SK-MEL-5 (cell line): ENCODE measurements at regions not wholly inside any gene's neighbourhood (a gene's known extent, or its start where the extent isn't known, plus 50 kb on each side); places are given as distances from the start of the nearest gene placed in this dataset.

Experiments used
- DNase-seq: peaks from one replicate; pipeline ENCODE4 v3.0.0-alpha.2; 2016; ENCODE audit warnings: low read depth, low spot score
- in situ Hi-C: cut with HindIII; loops from 2 replicates; pipeline ENCODE4 v1.10.0; 2016; ENCODE audit warnings: low sequenced_read_pairs, high pct_unique_total_duplicates, low pct_unique_long_range_greater_than_20kb

DNA sequence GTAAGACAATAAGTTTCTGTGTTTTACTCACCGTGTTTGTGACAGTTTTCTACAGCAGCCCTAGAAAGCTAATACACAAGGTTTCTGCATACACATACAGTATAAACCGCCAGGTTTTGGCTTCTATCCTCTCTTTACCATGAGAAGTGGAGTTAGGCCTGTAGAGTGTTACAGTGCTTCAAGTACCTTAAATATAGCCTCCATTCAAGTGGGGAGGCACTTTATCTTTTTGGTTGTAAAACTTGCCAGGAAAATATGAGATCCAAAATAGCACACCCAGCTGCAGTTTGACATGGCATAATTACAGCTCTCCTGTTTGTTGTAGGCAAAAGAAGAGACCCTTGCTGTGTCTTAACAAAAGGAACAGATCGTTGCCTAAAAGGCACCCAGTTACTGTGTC lies 90.3 kb upstream of the PTPN3 start:
- DNase-seq, result no peak
- in situ Hi-C loops, result no loop called here

- DNase-seq, result no peak
- in situ Hi-C loops, result no loop called here
These were observed 92.9 kb upstream of the PTPN3 start for GRCh38 chr9:109590966-109591365.

- DNase-seq, result no peak
- in situ Hi-C loops, result no loop called here
These were observed 93.6 kb upstream of the PTPN3 start for GRCh38 chr9:109591691-109592090.

- in situ Hi-C loops, result no loop called here
- no peak for DNase-seq
These were observed 95.5 kb upstream of the PTPN3 start for GRCh38 chr9:109593612-109594011.

DNA sequence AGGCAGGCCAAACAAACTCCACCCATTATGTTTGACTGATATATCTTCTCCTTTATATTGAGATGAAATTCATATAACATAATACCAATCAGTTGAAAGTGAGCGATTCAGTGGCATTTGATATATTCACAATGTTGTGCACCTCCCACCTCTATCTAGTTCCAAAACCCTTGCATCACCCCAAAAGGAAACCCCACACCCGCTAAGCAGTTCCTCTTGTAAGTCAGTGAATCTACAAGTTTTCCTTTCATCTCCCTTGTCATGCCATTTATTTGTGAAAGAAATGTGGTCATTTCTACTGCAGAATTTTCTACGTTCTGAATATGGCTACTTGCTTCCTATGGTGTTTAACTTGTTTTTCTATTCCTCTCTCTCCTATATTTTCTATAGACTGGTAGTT lies 99.4 kb upstream of the PTPN3 start:
- no peak for DNase-seq
- in situ Hi-C loops, result no loop called here

DNA sequence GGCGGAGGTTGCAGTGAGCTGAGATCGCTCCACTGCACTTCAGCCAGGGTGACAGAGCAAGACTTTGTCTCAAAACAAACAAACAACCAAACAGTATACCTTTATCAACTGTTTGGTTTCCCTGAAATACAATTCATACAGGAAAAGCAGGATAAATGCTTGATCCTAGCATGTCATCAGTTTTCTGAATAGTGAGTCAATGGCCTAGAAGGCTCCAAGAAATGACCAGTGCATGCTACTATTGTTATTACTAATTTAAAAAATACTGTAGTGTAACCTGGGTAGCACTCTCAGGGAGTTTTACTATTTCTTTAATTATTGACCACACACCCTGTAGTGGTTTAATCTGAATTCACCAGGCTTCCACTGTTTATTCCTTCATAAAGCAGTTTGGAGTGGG lies 101.0 kb upstream of the PTPN3 start:
- in situ Hi-C loops, result no loop called here

DNA sequence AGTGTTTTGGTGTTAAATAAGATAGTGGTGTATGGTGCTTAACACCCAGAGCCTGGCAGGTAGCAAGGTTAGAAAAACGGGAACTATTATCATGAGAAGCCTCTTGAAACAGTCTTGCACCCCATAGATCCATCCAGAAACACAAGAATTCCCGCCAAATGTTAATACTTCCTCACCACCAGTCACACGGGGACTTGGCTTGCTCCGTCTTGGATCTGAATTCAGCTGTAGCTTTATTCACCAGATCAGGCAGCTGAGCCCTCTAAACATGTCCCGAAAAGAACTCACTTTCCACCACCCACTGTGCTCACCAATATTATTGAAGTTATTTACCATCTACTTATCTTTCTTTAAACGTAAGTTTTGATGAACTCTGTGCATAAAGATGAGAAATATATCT lies 101.6 kb upstream of the PTPN3 start:
- no peak for DNase-seq
- in situ Hi-C loops, result no loop called here

More for the DNA sequence above, 101.0 kb upstream of the PTPN3 start:
- no peak for DNase-seq

GRCh38 chr9:109600142-109600541 lies 102.0 kb upstream of the PTPN3 start:
- DNase-seq, result no peak
- in situ Hi-C loops, result no loop called here

DNA sequence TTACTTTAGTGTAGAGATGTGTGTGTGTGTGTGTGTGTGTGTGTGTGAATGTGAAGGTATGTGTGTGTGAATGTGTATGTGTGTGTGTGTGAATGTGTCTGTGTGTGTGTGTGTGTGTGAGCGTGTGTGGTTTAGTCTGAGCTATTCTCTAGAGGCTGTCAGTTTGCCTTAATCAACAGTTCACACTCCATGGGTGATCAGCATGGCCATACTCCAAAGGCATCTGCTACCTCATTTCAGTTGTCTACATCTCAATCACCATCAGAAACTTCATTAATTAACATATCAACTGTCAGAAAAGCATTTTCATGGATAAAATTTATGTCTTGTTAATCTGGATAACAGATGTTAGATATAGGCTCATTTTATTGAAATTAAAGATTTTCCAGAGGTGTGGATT lies 103.1 kb upstream of the PTPN3 start:
- in situ Hi-C loops, result no loop called here
- DNase-seq, result no peak

- DNase-seq, result no peak
- in situ Hi-C loops, result no loop called here
These were observed 104.9 kb upstream of the PTPN3 start for GRCh38 chr9:109602987-109603386.

- DNase-seq, result no peak
- in situ Hi-C loops, result no loop called here
These were observed 106.0 kb upstream of the PTPN3 start for GRCh38 chr9:109604131-109604530.

DNA sequence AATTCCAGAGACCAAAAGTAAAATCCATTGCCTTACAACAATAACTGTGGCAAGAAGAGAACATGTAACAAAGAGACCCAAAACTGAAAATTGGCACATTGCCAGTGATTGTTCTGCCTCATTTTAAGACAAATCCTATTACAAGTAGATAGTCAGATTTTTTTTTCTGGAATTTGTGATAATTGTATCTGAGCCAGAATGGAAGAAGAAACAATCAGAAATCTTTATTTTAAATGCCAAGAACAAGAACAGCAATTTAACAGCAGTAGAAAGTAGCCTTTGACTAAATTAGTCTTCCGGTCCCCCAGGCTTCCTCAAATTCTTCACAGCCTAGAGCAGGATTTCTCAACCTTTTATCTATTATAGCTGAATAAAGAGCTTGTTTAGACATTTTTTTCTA lies 106.7 kb upstream of the PTPN3 start:
- in situ Hi-C loops, result no loop called here
- DNase-seq, result peak; percentile 52

GRCh38 chr9:109609060-109609459 lies 111.0 kb upstream of the PTPN3 start:
- in situ Hi-C loops, result no loop called here

DNA sequence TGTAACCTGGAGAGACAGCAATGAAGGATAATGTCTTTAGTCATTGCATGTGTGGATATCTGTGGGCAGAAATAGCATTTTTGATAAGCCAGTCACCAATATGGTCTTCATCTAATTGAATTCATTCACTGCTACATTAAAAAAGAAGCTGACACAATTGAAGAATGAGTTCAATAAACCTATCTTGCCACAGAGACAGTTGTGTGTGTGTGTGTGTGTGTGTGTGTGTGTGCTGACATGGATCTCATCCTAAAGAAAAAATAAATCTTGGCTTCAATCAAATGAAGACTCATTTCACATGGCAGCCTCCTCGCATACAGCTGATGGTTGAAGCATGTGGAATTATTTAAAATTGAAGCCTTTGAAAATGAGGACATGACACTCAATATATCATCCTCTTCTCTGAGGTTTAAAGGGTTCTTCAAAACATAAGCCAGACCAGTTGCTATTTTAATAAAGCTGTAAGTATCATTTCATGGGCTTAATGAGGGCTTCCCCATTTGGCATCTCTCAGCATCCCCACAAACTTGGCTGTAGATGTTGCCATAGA lies 118.5 kb upstream of the PTPN3 start:
- in situ Hi-C loops, result no loop called here
- DNase-seq, result no peak

More at GRCh38 chr9:109609060-109609459, 111.0 kb upstream of the PTPN3 start:
- DNase-seq, result no peak

DNA sequence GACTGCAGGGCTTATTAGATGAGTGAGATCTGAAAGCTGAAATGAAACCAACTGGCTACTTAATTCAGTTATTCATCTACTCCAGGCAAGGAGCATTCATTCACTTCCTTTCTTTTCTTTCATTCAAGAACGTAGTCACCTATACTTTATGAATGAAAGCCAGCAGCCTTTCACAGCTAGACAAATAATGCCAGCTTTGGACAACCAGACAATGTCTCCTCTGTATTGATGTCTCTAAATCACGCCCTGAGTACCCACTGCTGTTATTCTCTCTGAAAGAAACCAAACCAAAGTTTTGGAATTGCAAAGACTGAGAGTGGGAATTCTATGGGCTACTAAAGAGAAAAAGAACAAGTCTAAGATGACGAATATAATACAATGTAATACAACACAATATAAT lies 121.2 kb upstream of the PTPN3 start:
- in situ Hi-C loops, result no loop called here
- DNase-seq, result peak; percentile 11

GRCh38 chr9:109624143-109624542 lies 126.0 kb upstream of the PTPN3 start:
- no peak for DNase-seq
- in situ Hi-C loops, result no loop called here

DNA sequence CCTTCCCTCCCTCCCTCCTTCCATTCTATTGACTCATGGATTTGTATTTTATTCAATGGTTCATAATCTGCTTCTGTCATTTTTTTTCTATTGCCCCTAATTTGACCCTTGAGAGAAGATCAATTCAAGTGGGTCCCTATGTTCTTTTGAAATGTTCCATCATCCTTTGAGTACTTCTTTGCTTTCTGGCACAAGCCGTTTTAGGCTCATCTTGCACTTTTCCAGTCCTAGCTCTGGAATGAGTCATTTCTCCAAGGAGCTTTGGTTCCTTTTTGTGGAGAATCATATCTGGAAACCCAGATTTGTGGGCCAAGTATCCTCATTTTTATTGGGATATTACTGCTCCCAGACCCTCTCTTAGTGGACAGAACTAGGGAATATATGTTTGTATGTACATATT lies 126.8 kb upstream of the PTPN3 start:
- in situ Hi-C loops, result no loop called here
- no peak for DNase-seq

GRCh38 chr9:109627042-109627441 lies 128.9 kb upstream of the PTPN3 start:
- DNase-seq, result no peak
- in situ Hi-C loops, result no loop called here

GRCh38 chr9:109629615-109630014 lies 131.5 kb upstream of the PTPN3 start:
- DNase-seq, result no peak
- in situ Hi-C loops, result no loop called here

GRCh38 chr9:109632817-109633216 lies 134.7 kb upstream of the PTPN3 start:
- in situ Hi-C loops, result no loop called here
- peak; percentile 35 for DNase-seq
